ENCODE measurements at regions not wholly inside any gene's neighbourhood (a gene's known extent, or its start where the extent isn't known, plus 50 kb on each side); places are given as distances from the start of the nearest gene placed in this dataset.

- TF ChIP-seq, protein P1, sequence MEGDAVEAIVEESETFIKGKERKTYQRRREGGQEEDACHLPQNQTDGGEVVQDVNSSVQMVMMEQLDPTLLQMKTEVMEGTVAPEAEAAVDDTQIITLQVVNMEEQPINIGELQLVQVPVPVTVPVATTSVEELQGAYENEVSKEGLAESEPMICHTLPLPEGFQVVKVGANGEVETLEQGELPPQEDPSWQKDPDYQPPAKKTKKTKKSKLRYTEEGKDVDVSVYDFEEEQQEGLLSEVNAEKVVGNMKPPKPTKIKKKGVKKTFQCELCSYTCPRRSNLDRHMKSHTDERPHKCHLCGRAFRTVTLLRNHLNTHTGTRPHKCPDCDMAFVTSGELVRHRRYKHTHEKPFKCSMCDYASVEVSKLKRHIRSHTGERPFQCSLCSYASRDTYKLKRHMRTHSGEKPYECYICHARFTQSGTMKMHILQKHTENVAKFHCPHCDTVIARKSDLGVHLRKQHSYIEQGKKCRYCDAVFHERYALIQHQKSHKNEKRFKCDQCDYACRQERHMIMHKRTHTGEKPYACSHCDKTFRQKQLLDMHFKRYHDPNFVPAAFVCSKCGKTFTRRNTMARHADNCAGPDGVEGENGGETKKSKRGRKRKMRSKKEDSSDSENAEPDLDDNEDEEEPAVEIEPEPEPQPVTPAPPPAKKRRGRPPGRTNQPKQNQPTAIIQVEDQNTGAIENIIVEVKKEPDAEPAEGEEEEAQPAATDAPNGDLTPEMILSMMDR (IDR thresholded peaks at IDR 0.05; ENCODE audit: low read depth, low read length, poor library complexity, severe bottlenecking): no peak
- TF ChIP-seq EZH2phosphoT487 (IDR thresholded peaks at IDR 0.05; ENCODE audit: borderline replicate concordance, low read length): no peak
Measured at GRCh38 chr17:36707904-36708303, 106.5 kb downstream of the MRM1 start.

GRCh38 chr17:36714789-36715188 is 113.4 kb downstream of the MRM1 start:
- Histone ChIP-seq H3K36me3 (ENCODE audit: control insufficient read depth, low read length) (no peaks in the 10 kb centered on the region), H3K79me2 (ENCODE audit: control insufficient read depth, low read length) (no peaks in the 10 kb centered on the region), H3K27me3 (ENCODE audit: control insufficient read depth, low read length) (peaks cover 17% of the 10 kb centered on the region), H3K9me2 (replicated peaks; ENCODE audit: control insufficient read depth, low read length) (no peaks in the 10 kb centered on the region), H3F3A (ENCODE audit: control insufficient read depth, insufficient read depth) (peaks cover 3% of the 10 kb centered on the region; the same call in 1 of the 2 replicates), H3K4me2 (ENCODE audit: low read length) (no peak overlapping the region), H3K9me3 (ENCODE audit: control insufficient read depth, insufficient read depth, low read length) (peaks cover 3% of the 10 kb centered on the region; the same call in 1 of the 2 replicates), H3K4me1 (ENCODE audit: control insufficient read depth, low read length) (peaks cover 14% of the 10 kb centered on the region), H4K20me1 (ENCODE audit: control insufficient read depth, insufficient read depth, low read depth, low read length) (no peaks in the 10 kb centered on the region), H3K27ac (ENCODE audit: low read depth, low read length) (no peak overlapping the region), H3K4me3 (ENCODE audit: low read length) (no peak overlapping the region)
- TF ChIP-seq, protein P1 (IDR thresholded peaks at IDR 0.05; ENCODE audit: low read depth, low read length, poor library complexity, severe bottlenecking): no peak
- no peak for TF ChIP-seq EZH2phosphoT487 (IDR thresholded peaks at IDR 0.05; ENCODE audit: borderline replicate concordance, low read length)

More at GRCh38 chr17:36707904-36708303, 106.5 kb downstream of the MRM1 start:
- H4K20me1 ChIP-seq (ENCODE audit: control insufficient read depth, insufficient read depth, low read depth, low read length): no peaks in the 10 kb centered on the region
- H3K4me1 ChIP-seq (ENCODE audit: control insufficient read depth, low read length): no peaks in the 10 kb centered on the region
- H3K4me2 ChIP-seq (ENCODE audit: low read length): no peak overlapping the region
- H3K4me3 ChIP-seq (ENCODE audit: low read length): no peak overlapping the region
- H3K9me2 ChIP-seq (replicated peaks; ENCODE audit: control insufficient read depth, low read length): no peaks in the 10 kb centered on the region
- no peaks in the 10 kb centered on the region for H3K79me2 ChIP-seq (ENCODE audit: control insufficient read depth, low read length)
- H3K9me3 ChIP-seq (ENCODE audit: control insufficient read depth, insufficient read depth, low read length): no peaks in the 10 kb centered on the region
- no peak overlapping the region for H3K27ac ChIP-seq (ENCODE audit: low read depth, low read length)
- H3K27me3 ChIP-seq (ENCODE audit: control insufficient read depth, low read length): peaks cover 15% of the 10 kb centered on the region
- H3K36me3 ChIP-seq (ENCODE audit: control insufficient read depth, low read length): no peaks in the 10 kb centered on the region
- H3F3A ChIP-seq (ENCODE audit: control insufficient read depth, insufficient read depth): no peaks in the 10 kb centered on the region

- no peak for TF ChIP-seq EZH2phosphoT487 (IDR thresholded peaks at IDR 0.05; ENCODE audit: borderline replicate concordance, low read length)
- TF ChIP-seq, protein P1 (IDR thresholded peaks at IDR 0.05; ENCODE audit: low read depth, low read length, poor library complexity, severe bottlenecking): no peak
Measured at GRCh38 chr17:36715951-36716350, 114.6 kb downstream of the MRM1 start.

More at GRCh38 chr17:36715951-36716350, 114.6 kb downstream of the MRM1 start:
- H3K4me2 ChIP-seq (ENCODE audit: low read length): no peak overlapping the region
- H3K9me3 ChIP-seq (ENCODE audit: control insufficient read depth, insufficient read depth, low read length): peaks cover 3% of the 10 kb centered on the region; the same call in 1 of the 2 replicates
- no peaks in the 10 kb centered on the region for H4K20me1 ChIP-seq (ENCODE audit: control insufficient read depth, insufficient read depth, low read depth, low read length)
- no peaks in the 10 kb centered on the region for H3K9me2 ChIP-seq (replicated peaks; ENCODE audit: control insufficient read depth, low read length)
- no peak overlapping the region for H3K4me3 ChIP-seq (ENCODE audit: low read length)
- no peaks in the 10 kb centered on the region for H3K79me2 ChIP-seq (ENCODE audit: control insufficient read depth, low read length)
- H3K27me3 ChIP-seq (ENCODE audit: control insufficient read depth, low read length): peaks cover 12% of the 10 kb centered on the region
- H3K36me3 ChIP-seq (ENCODE audit: control insufficient read depth, low read length): no peaks in the 10 kb centered on the region
- H3K4me1 ChIP-seq (ENCODE audit: control insufficient read depth, low read length): peaks cover 20% of the 10 kb centered on the region
- no peak overlapping the region for H3K27ac ChIP-seq (ENCODE audit: low read depth, low read length)
- H3F3A ChIP-seq (ENCODE audit: control insufficient read depth, insufficient read depth): peaks cover 5% of the 10 kb centered on the region; the same call in 1 of the 2 replicates
